Endometrial microvascular endothelial cells (primary cell): ENCODE measurements at regions not wholly inside any gene's neighbourhood (a gene's known extent, or its start where the extent isn't known, plus 50 kb on each side); places are given as distances from the start of the nearest gene placed in this dataset.

Source experiments
- in situ Hi-C: cut with HindIII; loops from 2 replicates; pipeline ENCODE4 v1.10.0; 2017; ENCODE audit warnings: low sequenced_read_pairs, low pct_unique_long_range_greater_than_20kb; ENCODE audit errors: inconsistent ontology term

DNA sequence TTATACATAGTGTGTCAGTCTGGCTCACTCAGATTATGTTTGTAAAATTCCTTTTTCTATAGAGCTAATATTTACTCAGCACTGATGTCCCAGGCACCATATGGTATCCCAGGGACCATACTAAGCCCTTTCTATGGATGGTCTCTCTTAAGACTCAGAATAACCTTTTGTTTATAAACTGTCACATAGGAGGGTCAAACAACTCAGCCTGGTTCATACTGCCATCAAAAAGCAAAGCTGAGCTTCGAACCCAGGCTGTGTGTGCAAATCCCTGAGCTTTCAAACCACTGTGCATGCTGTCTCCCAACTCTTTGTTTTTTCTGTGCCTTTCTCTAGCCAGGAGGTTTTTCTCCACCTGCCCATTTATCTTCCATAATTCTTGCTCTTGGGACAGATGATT lies 135.6 kb upstream of the ARHGAP5 start:
- in situ Hi-C loops, result loop anchor here (25.0 kb wide), 1 partner anchor 379 kb away; the partner anchor contains the start of gene NUBPL

DNA sequence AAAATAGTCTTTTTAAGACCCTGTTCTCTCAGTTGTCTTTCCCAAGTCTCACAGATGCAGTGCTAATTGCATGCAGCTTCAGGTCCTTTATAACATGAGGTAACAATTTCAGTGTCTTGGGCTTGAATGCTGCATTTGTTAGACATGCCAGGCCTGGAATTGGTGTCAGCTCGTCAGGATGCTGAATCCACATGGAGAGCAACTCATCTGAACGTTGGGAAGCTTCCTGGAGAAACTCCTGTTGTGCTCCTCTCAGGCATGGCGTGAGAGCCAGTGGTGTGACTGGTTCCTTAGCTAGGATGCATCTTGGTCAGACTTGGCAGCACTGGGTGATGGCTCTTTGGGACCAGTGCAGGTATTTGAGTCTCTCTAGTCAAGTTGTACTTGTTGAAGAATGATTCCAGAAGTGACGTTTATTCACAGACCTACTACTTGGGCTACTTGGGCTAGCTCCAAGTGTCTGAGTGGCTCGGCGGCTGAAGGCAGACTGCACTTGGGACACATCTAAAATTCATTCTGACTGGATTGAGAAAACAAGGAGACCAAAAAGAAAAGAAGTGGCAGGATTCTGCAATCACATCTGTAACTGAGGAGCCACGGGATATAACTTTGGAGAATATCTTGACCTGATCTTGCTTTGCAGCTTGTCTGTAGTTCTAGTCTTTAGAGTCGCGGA lies 134.8 kb upstream of the ARHGAP5 start:
- in situ Hi-C loops, result loop anchor here (25.0 kb wide), 1 partner anchor 380 kb away; the partner anchor contains the start of gene NUBPL

DNA sequence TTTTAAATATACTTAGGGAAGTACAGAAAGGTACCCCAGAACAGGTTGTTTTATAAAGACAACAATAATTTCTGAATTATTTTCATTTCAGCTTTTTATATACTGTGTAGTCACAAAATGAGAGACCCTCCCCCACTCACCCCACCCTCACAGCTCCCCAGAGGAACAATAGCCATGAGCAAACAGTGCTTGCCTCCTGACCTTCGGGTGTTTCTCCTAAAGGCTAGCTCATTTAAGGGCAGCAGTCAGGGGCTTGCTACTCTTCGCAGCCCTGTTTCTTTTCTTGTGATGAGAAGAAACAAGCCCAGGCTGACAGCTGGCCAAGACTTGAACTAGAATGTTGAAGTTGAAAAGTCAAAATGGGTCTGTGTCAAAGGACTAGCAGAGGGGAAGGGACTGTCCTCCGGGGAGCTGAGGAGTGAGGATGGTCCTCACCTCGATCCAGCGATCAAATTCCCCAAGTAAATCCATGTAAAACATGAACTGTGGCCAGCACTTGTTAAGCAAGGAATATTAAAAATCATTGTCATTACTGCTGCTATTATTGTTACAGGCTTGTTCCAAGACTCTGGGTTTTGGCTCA lies 133.8 kb upstream of the ARHGAP5 start:
- in situ Hi-C loops, result loop anchor here (25.0 kb wide), 1 partner anchor 381 kb away; the partner anchor contains the start of gene NUBPL

DNA sequence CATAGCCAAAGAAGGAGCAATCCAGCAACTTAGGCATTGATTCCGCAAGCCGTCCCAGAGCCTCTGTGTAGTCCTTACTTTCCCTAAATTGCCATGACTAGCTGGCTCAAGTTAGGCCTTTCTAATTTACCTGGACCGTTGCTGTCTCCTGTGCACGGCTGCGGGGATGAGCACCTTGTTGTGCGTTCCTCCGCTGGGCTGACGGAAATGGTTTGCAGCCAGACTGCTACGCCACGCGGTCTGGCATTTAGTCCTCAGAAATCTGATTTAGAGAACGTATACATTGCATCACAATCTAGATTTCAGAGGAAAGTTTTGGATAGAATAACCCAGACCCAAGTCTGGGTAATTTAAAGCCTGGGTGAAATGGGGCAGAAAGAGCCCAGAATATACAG lies 133.2 kb upstream of the ARHGAP5 start:
- in situ Hi-C loops, result loop anchor here (25.0 kb wide), 1 partner anchor 382 kb away; the partner anchor contains the start of gene NUBPL

DNA sequence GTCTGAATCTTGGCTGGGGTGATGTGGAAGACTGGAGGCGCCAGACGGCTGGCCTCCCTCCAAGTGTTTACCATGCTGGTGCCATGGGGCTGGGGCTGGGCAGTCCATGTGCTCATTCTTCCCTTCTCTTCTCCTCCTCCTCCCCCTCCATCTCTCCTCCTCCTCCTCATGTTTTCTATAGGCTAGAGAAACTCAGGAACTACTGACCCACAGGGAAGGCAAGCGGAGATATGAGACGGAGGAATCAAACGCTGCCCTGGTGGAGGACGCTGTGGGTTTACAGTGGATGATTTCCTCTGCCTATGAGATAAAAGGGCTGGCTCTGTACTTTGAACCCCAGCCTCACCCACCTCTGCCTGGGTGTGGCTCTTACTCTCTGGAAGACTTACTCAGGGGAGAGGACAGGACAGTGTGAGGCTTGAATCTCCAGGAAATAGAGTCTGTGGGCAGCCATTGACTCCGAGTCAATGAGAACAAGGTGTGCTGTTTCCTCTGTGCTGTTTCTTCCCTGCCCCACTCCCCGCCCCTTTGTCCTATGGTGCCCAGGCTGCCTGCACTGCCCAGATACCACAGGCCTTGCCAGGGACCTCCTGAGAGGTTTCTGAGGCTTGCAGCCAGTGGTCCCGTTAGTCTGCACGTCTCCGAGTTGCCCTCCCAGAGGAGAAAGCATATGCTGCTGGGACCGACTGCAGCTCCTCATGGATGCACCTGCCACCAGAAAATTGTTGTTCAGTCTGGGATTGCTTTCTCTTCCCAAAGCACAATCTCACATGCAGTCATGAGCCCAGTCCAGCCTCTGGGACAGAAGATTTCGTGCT lies 132.6 kb upstream of the ARHGAP5 start:
- in situ Hi-C loops, result loop anchor here (25.0 kb wide), 1 partner anchor 382 kb away; the partner anchor contains the start of gene NUBPL

DNA sequence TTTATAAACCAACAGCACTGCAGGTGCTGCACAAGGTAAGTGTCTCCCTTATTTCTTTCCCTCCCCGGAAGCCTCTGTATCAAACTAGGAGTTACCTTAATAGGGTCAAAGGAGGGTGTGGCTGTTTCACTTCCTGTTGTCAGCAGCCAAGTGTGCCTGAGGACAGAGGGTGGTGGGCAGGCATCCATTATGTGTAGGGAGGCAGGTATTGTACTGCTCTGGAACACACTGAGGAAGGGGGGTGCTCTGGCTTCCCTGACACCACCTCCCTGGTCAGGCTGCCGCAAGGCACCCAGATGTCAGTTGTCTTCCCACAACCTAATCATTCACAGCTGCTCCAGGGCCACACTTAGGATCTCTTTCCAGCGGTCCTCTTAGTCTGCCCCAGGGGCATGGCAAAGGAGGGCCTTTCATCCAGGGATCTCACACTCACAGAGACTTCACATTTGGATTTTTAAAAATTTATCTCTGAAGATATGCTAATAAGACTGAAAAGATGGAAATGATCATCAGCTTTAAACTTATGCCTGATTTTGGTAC lies 132.0 kb upstream of the ARHGAP5 start:
- in situ Hi-C loops, result loop anchor here (25.0 kb wide), 1 partner anchor 383 kb away; the partner anchor contains the start of gene NUBPL

DNA sequence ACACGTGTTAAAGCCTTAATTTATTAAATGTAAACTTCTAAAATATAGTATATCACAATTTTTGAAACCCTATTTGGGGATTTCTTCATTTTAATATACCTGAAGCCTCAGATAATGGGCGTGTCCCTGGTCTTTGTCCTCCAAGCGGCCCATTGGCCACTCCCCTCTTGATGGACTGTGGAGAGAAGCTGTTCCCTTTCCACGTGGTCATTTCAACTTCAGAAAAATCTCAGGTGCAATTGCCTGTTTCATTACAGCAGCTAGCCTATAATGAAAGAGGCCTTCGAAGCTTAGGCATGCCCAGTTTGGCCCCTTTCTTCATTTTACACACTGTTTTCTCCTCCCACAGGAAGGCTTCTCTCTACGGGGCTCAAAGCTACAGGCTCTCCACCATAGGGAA lies 131.4 kb upstream of the ARHGAP5 start:
- in situ Hi-C loops, result loop anchor here (25.0 kb wide), 1 partner anchor 383 kb away; the partner anchor contains the start of gene NUBPL

DNA sequence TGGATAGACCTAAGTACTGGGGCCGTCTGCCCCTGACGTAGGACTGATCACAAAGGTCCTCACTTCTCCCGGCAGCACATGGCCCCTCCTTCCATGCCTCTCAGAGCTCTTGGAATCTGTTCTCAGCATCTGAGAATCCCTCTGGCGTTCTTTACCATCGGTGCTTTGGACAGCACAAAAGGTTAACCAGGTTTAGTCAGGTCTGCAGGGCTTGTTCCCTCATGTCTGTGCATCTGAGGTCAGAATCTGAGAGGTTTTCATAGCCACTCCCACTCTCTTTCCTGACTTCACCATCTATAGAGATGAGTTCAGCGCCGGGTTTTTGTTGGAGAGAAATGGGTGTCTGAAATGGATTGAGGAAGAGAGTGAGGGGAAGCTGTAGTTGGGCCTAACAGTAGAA lies 130.0 kb upstream of the ARHGAP5 start:
- in situ Hi-C loops, result loop anchor here (25.0 kb wide), 1 partner anchor 385 kb away; the partner anchor contains the start of gene NUBPL

DNA sequence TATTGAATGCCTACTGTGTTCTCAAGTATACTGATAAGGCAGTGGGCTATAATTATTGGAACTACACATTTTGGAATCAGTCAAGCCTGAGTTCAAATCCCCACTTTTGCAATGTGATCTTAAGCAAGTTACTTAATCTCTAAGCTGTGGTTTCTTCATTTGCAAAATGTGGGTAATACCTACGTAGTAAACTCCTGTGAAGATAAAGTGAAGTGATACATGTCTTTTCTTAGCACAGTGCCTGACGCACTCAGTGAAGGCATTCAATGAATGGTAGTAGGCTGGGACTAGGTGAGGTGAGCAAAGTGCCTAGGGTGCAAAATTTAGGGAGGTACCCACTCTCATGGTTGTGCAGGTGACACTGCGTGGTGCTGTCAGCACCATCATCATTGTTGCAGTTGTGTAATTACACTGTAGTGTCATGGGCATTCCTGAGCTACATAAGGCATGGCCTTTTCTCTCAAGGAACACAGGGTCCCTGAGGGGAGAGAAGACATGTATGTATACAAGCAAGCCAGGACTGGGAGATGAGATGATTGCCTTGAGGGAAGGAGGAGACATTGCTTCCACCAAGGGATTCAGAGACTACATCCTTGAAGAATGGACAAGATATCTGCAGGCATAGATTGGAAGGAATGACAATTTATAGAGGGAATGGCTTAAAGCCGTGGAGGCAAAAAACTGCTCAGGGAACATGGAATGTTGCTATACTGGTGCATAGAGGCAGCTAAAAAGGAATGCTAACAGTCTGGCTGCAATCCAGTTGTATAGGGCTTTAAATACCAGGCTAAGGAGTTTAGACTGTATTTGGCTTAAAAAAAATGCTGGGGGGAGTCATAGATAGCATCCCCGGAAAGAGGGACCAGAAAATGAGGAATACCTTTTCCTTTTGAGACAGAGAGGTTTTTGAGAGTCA lies 129.2 kb upstream of the ARHGAP5 start:
- in situ Hi-C loops, result loop anchor here (25.0 kb wide), 1 partner anchor 386 kb away; the partner anchor contains the start of gene NUBPL

DNA sequence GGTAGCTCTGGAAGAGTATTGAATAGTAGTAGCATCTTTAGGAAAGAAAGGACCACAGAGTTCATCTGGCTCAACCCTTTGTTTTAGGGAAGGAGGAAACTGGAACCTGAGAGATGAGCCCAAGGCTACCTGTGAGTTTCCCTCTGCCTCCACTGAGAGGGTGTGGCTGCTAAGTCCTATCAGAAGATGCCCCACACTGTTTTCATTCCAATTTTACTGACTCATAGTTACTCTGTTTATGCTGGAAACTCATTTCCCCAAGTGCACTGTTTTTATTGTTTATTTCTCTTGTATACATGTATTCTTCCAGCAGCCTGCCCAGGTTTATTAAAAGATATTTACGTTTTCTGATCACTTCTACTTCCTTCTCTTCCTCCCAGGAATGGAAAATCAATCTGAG lies 127.4 kb upstream of the ARHGAP5 start:
- in situ Hi-C loops, result loop anchor here (25.0 kb wide), 1 partner anchor 387 kb away; the partner anchor contains the start of gene NUBPL

DNA sequence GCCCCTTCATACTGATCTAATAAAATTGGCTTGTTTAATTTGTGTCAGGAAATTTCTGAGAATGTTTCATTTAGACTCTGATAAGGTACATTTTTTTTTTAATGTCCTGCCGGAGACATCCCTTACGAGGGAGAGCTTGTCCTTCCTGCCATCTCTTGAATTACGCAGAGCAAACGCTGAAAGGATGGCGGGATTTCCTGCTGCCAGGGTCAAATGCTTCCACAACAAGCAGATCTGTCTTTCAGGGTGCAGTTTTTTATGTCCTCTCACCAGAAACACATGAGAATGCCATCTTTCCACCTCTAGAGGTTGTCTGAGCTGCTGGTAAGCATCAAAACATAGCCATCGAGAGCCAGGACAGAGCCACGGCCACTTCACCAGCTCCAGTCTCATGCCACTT lies 126.8 kb upstream of the ARHGAP5 start:
- in situ Hi-C loops, result no loop called here

DNA sequence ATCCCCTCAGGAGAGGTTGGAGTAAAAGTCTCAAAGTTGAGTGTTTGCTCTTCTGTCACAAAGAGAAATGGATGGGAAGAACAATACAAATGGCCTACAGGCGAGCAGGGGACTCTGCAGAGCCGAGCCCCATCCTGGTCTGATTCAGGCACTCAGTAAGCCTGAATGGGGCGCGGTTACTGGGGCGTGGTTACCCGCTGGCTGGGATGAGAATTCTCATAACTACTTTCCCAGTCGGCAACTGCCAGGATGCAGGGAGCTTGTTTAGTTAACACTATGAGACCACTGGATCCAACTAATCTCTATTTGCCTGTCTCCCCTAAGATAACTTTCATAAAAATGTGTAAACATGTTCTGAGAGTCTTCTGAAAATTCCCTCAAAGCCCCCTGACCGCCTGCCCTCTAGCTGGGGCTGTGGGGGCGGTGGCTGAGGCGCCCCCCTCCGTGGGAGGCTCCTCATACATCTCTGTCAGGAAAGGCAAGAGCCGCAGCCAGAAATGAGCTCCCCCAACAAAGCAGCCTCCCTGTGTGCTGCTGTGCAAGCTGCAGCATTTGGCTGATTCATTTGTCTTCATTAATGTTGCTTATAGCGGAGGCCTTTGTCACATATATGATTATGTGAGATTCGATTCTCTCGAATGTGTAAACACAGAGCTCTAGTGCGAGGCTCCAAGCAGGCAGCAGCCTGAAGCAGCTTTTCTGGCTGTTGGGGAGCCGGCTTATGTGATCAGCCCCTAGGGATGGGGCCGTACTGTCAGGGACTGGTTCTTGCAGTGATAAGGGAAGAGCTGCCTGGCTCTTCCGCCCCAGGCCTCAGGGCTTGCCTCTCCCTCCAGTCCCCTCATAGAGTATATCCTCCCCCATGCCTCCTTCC lies 126.1 kb upstream of the ARHGAP5 start:
- in situ Hi-C loops, result no loop called here

DNA sequence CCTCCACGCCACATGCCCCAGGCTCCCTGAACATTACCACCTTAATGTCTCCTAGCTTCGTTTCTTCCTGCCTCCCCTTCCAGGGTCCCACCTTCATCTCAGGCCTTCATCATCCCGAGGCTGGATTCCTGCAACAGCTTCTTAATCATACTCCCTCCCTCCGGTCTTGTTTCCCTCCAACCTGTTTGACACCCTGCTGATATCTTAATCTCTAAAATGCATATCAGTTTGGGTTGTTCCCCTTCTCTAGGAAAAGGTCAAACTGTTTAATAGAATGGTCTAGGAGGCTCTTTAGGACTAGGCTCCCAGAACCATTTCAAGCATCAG lies 125.5 kb upstream of the ARHGAP5 start:
- in situ Hi-C loops, result no loop called here

DNA sequence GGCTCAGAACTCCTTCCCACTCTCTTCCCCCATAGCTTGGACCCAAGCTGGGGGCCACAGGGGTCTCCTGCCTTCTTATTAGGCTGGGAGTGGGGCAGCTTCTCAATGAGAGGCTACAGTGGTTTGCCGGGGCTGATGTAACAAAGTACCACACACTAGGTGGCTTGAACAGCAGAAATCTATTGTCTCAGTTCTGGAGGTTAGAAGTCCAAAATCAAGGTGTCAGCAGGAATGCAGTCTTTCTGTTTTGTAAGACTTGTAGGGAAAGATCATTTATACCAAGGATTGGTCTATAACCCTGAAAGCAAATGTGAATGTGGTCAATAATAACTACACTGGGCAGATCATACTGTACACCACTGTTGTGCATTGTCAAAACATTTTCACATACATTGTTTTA lies 124.5 kb upstream of the ARHGAP5 start:
- in situ Hi-C loops, result no loop called here

DNA sequence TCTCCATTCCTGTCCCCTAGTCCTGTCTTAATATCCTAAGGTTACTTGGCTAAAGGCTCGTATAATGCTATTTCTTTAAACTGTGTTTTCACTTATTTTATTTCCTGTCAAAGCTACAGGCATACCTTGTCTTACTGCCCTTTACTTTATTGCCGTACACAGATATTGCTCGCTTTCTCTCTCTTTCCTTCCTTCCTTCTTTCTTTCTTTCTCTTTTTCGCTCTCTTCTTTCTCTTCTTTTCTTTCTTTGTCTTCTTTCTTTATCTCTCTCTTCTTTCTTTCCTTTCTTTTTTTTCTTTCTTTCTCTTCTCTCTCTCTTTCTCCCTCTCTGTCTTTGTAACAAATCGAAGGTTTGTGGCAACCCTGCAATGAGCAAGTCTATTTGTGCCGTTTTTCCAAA lies 123.9 kb upstream of the ARHGAP5 start:
- in situ Hi-C loops, result no loop called here

DNA sequence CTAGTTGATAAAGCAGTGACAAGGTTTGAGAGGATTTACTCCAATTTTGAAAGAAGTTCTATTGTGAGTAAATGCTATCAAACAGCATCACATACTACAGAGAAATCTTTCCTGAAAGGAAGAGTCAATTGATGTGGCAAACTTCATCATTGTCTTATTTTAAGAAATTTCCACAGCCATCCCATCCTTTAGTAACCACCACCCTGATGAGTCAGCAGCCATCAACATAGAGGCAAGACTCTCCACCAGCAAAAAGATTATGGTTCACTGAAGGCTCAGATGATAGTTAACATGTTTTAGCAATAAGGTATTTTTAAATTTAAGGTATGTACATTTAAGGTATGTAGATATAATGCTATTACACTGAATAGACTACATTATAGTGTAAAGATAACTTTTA lies 122.1 kb upstream of the ARHGAP5 start:
- in situ Hi-C loops, result no loop called here

DNA sequence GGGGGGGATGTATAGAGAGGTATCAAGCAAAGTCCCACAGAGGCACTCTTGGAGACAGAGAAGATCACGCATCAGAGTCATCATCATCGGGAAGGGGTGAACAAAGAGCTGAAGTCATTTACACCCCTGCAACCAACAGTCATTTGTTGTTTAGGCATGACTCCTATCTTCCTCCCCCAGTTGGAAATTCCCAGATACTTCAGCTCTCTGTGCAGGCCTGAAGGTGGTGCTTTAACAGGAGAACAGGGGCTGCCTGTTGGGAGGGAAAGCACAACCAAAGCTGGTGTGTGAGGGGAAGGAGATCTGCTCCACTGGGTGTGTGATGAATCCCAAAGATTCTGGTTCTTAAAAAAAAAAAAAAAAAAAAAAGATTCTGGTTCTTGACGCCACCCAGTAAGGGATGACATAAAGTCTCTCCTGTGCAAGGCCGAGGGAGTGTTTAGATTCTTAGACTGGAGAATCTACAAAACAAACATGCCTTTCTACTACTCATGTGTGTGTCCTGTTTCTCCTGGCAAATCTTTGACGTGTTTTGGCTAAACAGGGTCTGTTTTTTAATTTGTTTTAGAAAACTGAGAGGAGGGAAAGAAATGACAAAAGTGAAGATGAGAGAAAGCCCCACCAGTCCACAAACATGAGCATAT lies 121.0 kb upstream of the ARHGAP5 start:
- in situ Hi-C loops, result no loop called here
